Prostate gland (tissue), 2 donors: ENCODE measurements at regions not wholly inside any gene's neighbourhood (a gene's known extent, or its start where the extent isn't known, plus 50 kb on each side); places are given as distances from the start of the nearest gene placed in this dataset.

Experiments
- DNase-seq: peaks from one replicate; pipeline ENCODE4 v3.0.0-alpha.2; 2019; ENCODE audit warnings: low spot score
- H3K27ac ChIP-seq, 2 donors: fragments of 200-600 bp; sonication (generic); 2 replicates each; pipeline ENCODE4 v1.5.1; 2017 to 2019
- H3K27me3 ChIP-seq: fragments of 200-600 bp; sonication (generic); replicated peaks from 2 replicates; pipeline ENCODE4 v1.5.1; 2019; ENCODE audit not compliant: insufficient read depth
- H3K36me3 ChIP-seq, 2 donors: fragments of 200-600 bp; sonication (generic); 1 replicate in 1 of 2; 2 replicates in 1 of 2; pipeline versions ENCODE4 v1.5.1 to v1.8.1; 2017 to 2019
- H3K4me1 ChIP-seq: fragments of 200-600 bp; sonication (generic); replicated peaks from 2 replicates; pipeline ENCODE4 v1.5.1; 2019
- H3K4me3 ChIP-seq, 2 donors: fragments of 200-600 bp; sonication (generic); 2 replicates each; pipeline ENCODE4 v1.5.1; 2017 to 2019
- H3K9me3 ChIP-seq: fragments of 200-600 bp; sonication (generic); 2 replicates; pipeline ENCODE4 v1.5.1; 2017
- CTCF ChIP-seq, 4 experiments: fragments of 200-600 bp in 2 of 4; fragments of 450-650 bp in 2 of 4; sonication (generic) in 2 of 4; IDR thresholded peaks; 1 replicate in 3 of 4; 2 replicates in 1 of 4; pipeline ENCODE4 v1.5.1; 2016 to 2019; ENCODE audit warnings: antibody characterized with exemption in 4 of 4, mild to moderate bottlenecking in 2 of 4, moderate library complexity in 2 of 4
- POLR2A ChIP-seq: fragments of 450-650 bp; IDR thresholded peaks from one replicate; pipeline ENCODE4 v1.6.1; 2016; ENCODE audit warnings: antibody characterized with exemption, mild to moderate bottlenecking
- POLR2AphosphoS5 ChIP-seq: sonication (generic); formaldehyde crosslinking; IDR thresholded peaks from one replicate; pipeline ENCODE4 v1.6.1; 2017; ENCODE audit warnings: antibody characterized with exemption
- WGBS: methylation state at CpG from one replicate; pipeline ENCODE4 v1.1.5; 2018; 5-methylcytosine and 5-hydroxymethylcytosine counted together
- intact Hi-C: fragments of 100-400 bp; cut with DNase I; formaldehyde crosslinking; loops from one replicate; pipeline ENCODE4 v1.14.2; 2022

DNA sequence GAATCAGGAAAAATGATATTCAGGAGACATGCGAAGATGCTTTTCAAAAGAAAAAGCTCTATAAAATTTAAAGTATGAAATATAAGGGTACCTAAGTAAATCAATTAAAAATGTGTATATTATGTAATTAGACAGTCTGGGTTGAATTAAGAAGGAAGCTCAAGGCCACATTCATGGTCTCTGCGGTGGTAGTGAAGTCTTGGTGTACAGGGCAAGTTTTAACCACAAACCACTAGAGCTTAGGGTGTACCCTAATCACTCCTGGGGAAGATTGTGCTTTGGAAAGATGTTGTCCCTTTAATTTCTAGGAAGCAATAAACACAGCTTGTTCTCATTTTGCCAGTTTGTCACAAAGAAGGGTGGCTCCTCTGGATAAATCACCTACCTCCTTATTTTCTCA is 287.2 kb upstream of the ZNF608 start:
- Histone ChIP-seq H3K27me3 (no peaks in the 10 kb centered on the region), H3K36me3 (no peaks in the 10 kb centered on the region), H3K27ac (no peak overlapping the region), H3K4me3 (no peak overlapping the region), H3K4me1 (no peaks in the 10 kb centered on the region), H3K9me3 (no peaks in the 10 kb centered on the region)
- WGBS, result 90% methylated on average over 2 of the region's 2 CpGs
- no peak for DNase-seq
- intact Hi-C loops, result no loop called here
- TF ChIP-seq CTCF (IDR thresholded peaks at IDR 0.05) (no peak), POLR2AphosphoS5 (no peak), POLR2A (no peak)

- no peak overlapping the region for H3K4me3 ChIP-seq
- TF ChIP-seq POLR2AphosphoS5, result no peak
- no peak for TF ChIP-seq POLR2A
- no peak for TF ChIP-seq CTCF (IDR thresholded peaks at IDR 0.05)
- no peaks in the 10 kb centered on the region for H3K36me3 ChIP-seq
- no peak for DNase-seq
- no peaks in the 10 kb centered on the region for H3K4me1 ChIP-seq
- no peak overlapping the region for H3K27ac ChIP-seq
- WGBS, result 63% methylated on average over 5 of the region's 5 CpGs
- intact Hi-C loops, result no loop called here
- H3K9me3 ChIP-seq, result no peaks in the 10 kb centered on the region
- no peaks in the 10 kb centered on the region for H3K27me3 ChIP-seq
These were observed 287.9 kb upstream of the ZNF608 start for GRCh38 chr5:125034331-125034730.

- Histone ChIP-seq H3K27ac (no peak overlapping the region), H3K4me1 (no peaks in the 10 kb centered on the region), H3K36me3 (no peaks in the 10 kb centered on the region), H3K27me3 (no peaks in the 10 kb centered on the region), H3K4me3 (no peak overlapping the region), H3K9me3 (no peaks in the 10 kb centered on the region)
- no peak for TF ChIP-seq POLR2A
- TF ChIP-seq CTCF (IDR thresholded peaks at IDR 0.05), result no peak
- no peak for TF ChIP-seq POLR2AphosphoS5
- DNase-seq, result no peak
- WGBS, result 98% methylated on average over 8 of the region's 8 CpGs
- intact Hi-C loops, result no loop called here
These were observed 290.1 kb upstream of the ZNF608 start for GRCh38 chr5:125036494-125036893.

- WGBS, result 100% methylated on average over 1 of the region's 1 CpG
- no peak for DNase-seq
- H3K9me3 ChIP-seq, result no peaks in the 10 kb centered on the region
- TF ChIP-seq CTCF (IDR thresholded peaks at IDR 0.05), result no peak
- no peak for TF ChIP-seq POLR2AphosphoS5
- no peak for TF ChIP-seq POLR2A
- no peak overlapping the region for H3K27ac ChIP-seq
- no peak overlapping the region for H3K4me3 ChIP-seq
- H3K36me3 ChIP-seq, result no peaks in the 10 kb centered on the region
- H3K27me3 ChIP-seq, result no peaks in the 10 kb centered on the region
- intact Hi-C loops, result no loop called here
- no peaks in the 10 kb centered on the region for H3K4me1 ChIP-seq
These were observed 290.6 kb upstream of the ZNF608 start for GRCh38 chr5:125037020-125037419.

DNA sequence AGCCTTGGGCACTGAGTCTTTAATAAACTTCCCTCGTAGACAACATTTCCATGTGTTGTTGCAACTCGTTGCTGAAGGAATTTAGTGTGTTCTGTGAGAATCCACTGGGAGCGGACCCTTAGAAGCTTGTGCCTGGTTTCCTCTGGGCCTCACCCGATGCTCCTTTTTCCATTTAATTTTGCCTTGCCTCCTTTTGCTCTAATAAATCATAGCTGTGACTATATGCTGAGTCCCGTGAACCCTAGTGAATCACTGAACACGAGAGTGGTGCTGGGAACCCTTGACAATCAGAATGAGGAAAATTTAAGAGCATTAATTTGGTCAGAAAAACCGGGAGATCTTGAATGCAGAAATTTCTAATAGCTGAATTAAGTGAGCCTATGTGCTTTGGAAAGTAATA is 291.1 kb upstream of the ZNF608 start:
- H3K27me3 ChIP-seq, result no peaks in the 10 kb centered on the region
- H3K27ac ChIP-seq, result no peak overlapping the region
- intact Hi-C loops, result no loop called here
- no peaks in the 10 kb centered on the region for H3K9me3 ChIP-seq
- no peaks in the 10 kb centered on the region for H3K36me3 ChIP-seq
- no peaks in the 10 kb centered on the region for H3K4me1 ChIP-seq
- WGBS, result 96% methylated on average over 7 of the region's 7 CpGs
- no peak overlapping the region for H3K4me3 ChIP-seq
- DNase-seq, result no peak
- TF ChIP-seq CTCF (IDR thresholded peaks at IDR 0.05), result no peak
- no peak for TF ChIP-seq POLR2A
- TF ChIP-seq POLR2AphosphoS5, result no peak
